ENCODE measurements at regions not wholly inside any gene's neighbourhood (a gene's known extent, or its start where the extent isn't known, plus 50 kb on each side); places are given as distances from the start of the nearest gene placed in this dataset.

GRCh38 chr6:113539623-113540022 lies 317.5 kb upstream of the MARCKS start:
- intact Hi-C loops (cut with micrococcal nuclease) = no loop called here

GRCh38 chr6:113540466-113540865 lies 316.7 kb upstream of the MARCKS start:
- intact Hi-C loops (cut with micrococcal nuclease) = no loop called here

- intact Hi-C loops (cut with micrococcal nuclease) = no loop called here
Observed at GRCh38 chr6:113551168-113551567, 306.0 kb upstream of the MARCKS start.

- intact Hi-C loops (cut with micrococcal nuclease) = no loop called here
Observed at GRCh38 chr6:113556775-113557174, 300.4 kb upstream of the MARCKS start.

- intact Hi-C loops (cut with micrococcal nuclease) = no loop called here
Observed at GRCh38 chr6:113558431-113558830, 298.7 kb upstream of the MARCKS start.

- intact Hi-C loops (cut with micrococcal nuclease) = no loop called here
Observed at GRCh38 chr6:113558966-113559365, 298.2 kb upstream of the MARCKS start.

GRCh38 chr6:113560376-113560775 lies 296.8 kb upstream of the MARCKS start:
- intact Hi-C loops (cut with micrococcal nuclease) = no loop called here

GRCh38 chr6:113560908-113561307 lies 296.2 kb upstream of the MARCKS start:
- intact Hi-C loops (cut with micrococcal nuclease) = no loop called here

- intact Hi-C loops (cut with micrococcal nuclease) = no loop called here
Observed at GRCh38 chr6:113562248-113562647, 294.9 kb upstream of the MARCKS start.

- intact Hi-C loops (cut with micrococcal nuclease) = no loop called here
Observed at GRCh38 chr6:113564371-113565171, 292.6 kb upstream of the MARCKS start.

- intact Hi-C loops (cut with micrococcal nuclease) = no loop called here
Observed at GRCh38 chr6:113565306-113565705, 291.8 kb upstream of the MARCKS start.

- intact Hi-C loops (cut with micrococcal nuclease) = no loop called here
Observed at GRCh38 chr6:113570161-113570560, 287.0 kb upstream of the MARCKS start.

GRCh38 chr6:113570641-113571040 lies 286.5 kb upstream of the MARCKS start:
- intact Hi-C loops (cut with micrococcal nuclease) = no loop called here

- intact Hi-C loops (cut with micrococcal nuclease) = no loop called here
Observed at GRCh38 chr6:113574147-113574546, 283.0 kb upstream of the MARCKS start.

GRCh38 chr6:113576310-113576709 lies 280.8 kb upstream of the MARCKS start:
- intact Hi-C loops (cut with micrococcal nuclease) = no loop called here

- intact Hi-C loops (cut with micrococcal nuclease) = no loop called here
Observed at GRCh38 chr6:113578691-113579090, 278.5 kb upstream of the MARCKS start.

GRCh38 chr6:113584767-113585166 lies 272.4 kb upstream of the MARCKS start:
- intact Hi-C loops (cut with micrococcal nuclease) = no loop called here

- intact Hi-C loops (cut with micrococcal nuclease) = no loop called here
Observed at GRCh38 chr6:113585246-113585645, 271.9 kb upstream of the MARCKS start.

- intact Hi-C loops (cut with micrococcal nuclease) = no loop called here
Observed at GRCh38 chr6:113586413-113587077, 270.6 kb upstream of the MARCKS start.

- intact Hi-C loops (cut with micrococcal nuclease) = no loop called here
Observed at GRCh38 chr6:113587078-113587699, 270.0 kb upstream of the MARCKS start.

- intact Hi-C loops (cut with micrococcal nuclease) = no loop called here
Observed at GRCh38 chr6:113588646-113589045, 268.5 kb upstream of the MARCKS start.

All from T-helper 2 cell treated with Interferon-gamma antibody and Interleukin-4, amounts not matched to agents 100 ng/mL and 5 ng/mL, for 36 hours (primary cell).